Loucy (cell line): ENCODE measurements at regions not wholly inside any gene's neighbourhood (a gene's known extent, or its start where the extent isn't known, plus 50 kb on each side); places are given as distances from the start of the nearest gene placed in this dataset.

Experiments
- H2AFZ ChIP-seq: fragments of 200-600 bp; sonication (generic); 2 replicates; pipeline ENCODE4 v1.6.0; 2016; ENCODE audit warnings: antibody characterized with exemption, mild to moderate bottlenecking, low read length, moderate library complexity
- H3F3A ChIP-seq: fragments of 200-600 bp; 2 replicates; pipeline ENCODE4 v1.6.0; 2016; ENCODE audit warnings: antibody characterized with exemption, low read depth, mild to moderate bottlenecking
- H3K27me3 ChIP-seq: fragments of 200-600 bp; sonication (generic); 2 replicates; pipeline ENCODE4 v1.6.1; 2014; ENCODE audit warnings: low read length, mild to moderate bottlenecking; ENCODE audit not compliant: insufficient read depth, poor library complexity, severe bottlenecking
- H3K36me3 ChIP-seq: fragments of 200-600 bp; sonication (generic); 2 replicates; pipeline ENCODE4 v1.6.1; 2016; ENCODE audit warnings: low read length; ENCODE audit not compliant: insufficient read depth
- H3K4me1 ChIP-seq: fragments of 200-600 bp; sonication (generic); 2 replicates; pipeline ENCODE4 v1.5.1; 2014; ENCODE audit warnings: low read length, mild to moderate bottlenecking; ENCODE audit not compliant: insufficient read depth, poor library complexity, severe bottlenecking
- H3K4me2 ChIP-seq: fragments of 200-600 bp; sonication (generic); 2 replicates; pipeline ENCODE4 v1.6.0; 2014; ENCODE audit warnings: antibody characterized with exemption, low read length, low read depth, mild to moderate bottlenecking; ENCODE audit not compliant: poor library complexity, severe bottlenecking
- H3K4me3 ChIP-seq: fragments of 200-600 bp; sonication (generic); 2 replicates; pipeline ENCODE4 v1.5.1; 2014; ENCODE audit warnings: low read length, mild to moderate bottlenecking, mixed read lengths; ENCODE audit not compliant: poor library complexity, severe bottlenecking
- H3K79me2 ChIP-seq: fragments of 200-600 bp; sonication (generic); 2 replicates; pipeline ENCODE4 v1.6.1; 2014; ENCODE audit warnings: low read length; ENCODE audit not compliant: insufficient read depth
- H3K9ac ChIP-seq: fragments of 200-600 bp; sonication (generic); 2 replicates; pipeline ENCODE4 v1.6.0; 2014; ENCODE audit warnings: mild to moderate bottlenecking, low read depth, low read length, moderate library complexity; ENCODE audit not compliant: poor library complexity, severe bottlenecking
- H3K9me2 ChIP-seq: fragments of 200-600 bp; sonication (generic); replicated peaks from 2 replicates; pipeline ENCODE4 v1.6.1; 2016; ENCODE audit warnings: low read depth, low read length, mixed read lengths
- H3K9me3 ChIP-seq: fragments of 200-600 bp; sonication (generic); 2 replicates; pipeline ENCODE4 v1.6.1; 2014; ENCODE audit warnings: mild to moderate bottlenecking, antibody characterized with exemption, low read length, low read depth; ENCODE audit not compliant: insufficient read depth
- H4K20me1 ChIP-seq: fragments of 200-600 bp; sonication (generic); 2 replicates; pipeline ENCODE4 v1.6.0; 2014; ENCODE audit warnings: antibody characterized with exemption, low read length, mild to moderate bottlenecking; ENCODE audit not compliant: insufficient read depth, poor library complexity, severe bottlenecking
- CTCF ChIP-seq: fragments of 200-600 bp; sonication (generic); conservative IDR thresholded peaks from 2 replicates; pipeline ENCODE4 v1.5.1; 2014; ENCODE audit warnings: mild to moderate bottlenecking, antibody characterized with exemption, low read length
- EZH2phosphoT487 ChIP-seq: fragments of 200-600 bp; IDR thresholded peaks from 2 replicates; pipeline ENCODE4 v1.6.1; 2018; ENCODE audit warnings: antibody characterized with exemption, mild to moderate bottlenecking, moderate library complexity, borderline replicate concordance

- Histone ChIP-seq H3K4me3 (no peak overlapping the region), H3K79me2 (no peaks in the 10 kb centered on the region), H2AFZ (no peak overlapping the region), H3K27me3 (no peaks in the 10 kb centered on the region), H3K4me2 (no peak overlapping the region), H3K9me2 (no peaks in the 10 kb centered on the region), H3F3A (no peaks in the 10 kb centered on the region), H3K9ac (no peak overlapping the region), H3K9me3 (no peaks in the 10 kb centered on the region), H3K36me3 (no peaks in the 10 kb centered on the region), H4K20me1 (no peaks in the 10 kb centered on the region), H3K4me1 (no peaks in the 10 kb centered on the region)
- TF ChIP-seq CTCF (no peak), EZH2phosphoT487 (no peak)
Observed at GRCh38 chr13:103272770-103273169, 206.6 kb upstream of the SLC10A2 start.

- H2AFZ ChIP-seq = no peak overlapping the region
- H3K36me3 ChIP-seq = no peaks in the 10 kb centered on the region
- H3F3A ChIP-seq = no peaks in the 10 kb centered on the region
- no peaks in the 10 kb centered on the region for H3K27me3 ChIP-seq
- H3K9ac ChIP-seq = no peak overlapping the region
- no peaks in the 10 kb centered on the region for H3K4me1 ChIP-seq
- no peak overlapping the region for H3K4me3 ChIP-seq
- no peak for TF ChIP-seq CTCF
- TF ChIP-seq EZH2phosphoT487 = no peak
- no peaks in the 10 kb centered on the region for H3K9me2 ChIP-seq
- no peaks in the 10 kb centered on the region; the same call in 1 of the 2 replicates for H3K9me3 ChIP-seq
- H3K4me2 ChIP-seq = no peak overlapping the region
- no peaks in the 10 kb centered on the region for H4K20me1 ChIP-seq
- no peaks in the 10 kb centered on the region for H3K79me2 ChIP-seq
Observed at GRCh38 chr13:103263448-103263847, 197.2 kb upstream of the SLC10A2 start.

- no peak overlapping the region for H3K4me3 ChIP-seq
- H3K36me3 ChIP-seq = no peaks in the 10 kb centered on the region
- no peaks in the 10 kb centered on the region for H4K20me1 ChIP-seq
- TF ChIP-seq CTCF (no peak), EZH2phosphoT487 (no peak)
- H3F3A ChIP-seq = no peaks in the 10 kb centered on the region
- H3K27me3 ChIP-seq = no peaks in the 10 kb centered on the region
- H3K9me3 ChIP-seq = no peaks in the 10 kb centered on the region; the same call in 1 of the 2 replicates
- no peak overlapping the region for H2AFZ ChIP-seq
- no peaks in the 10 kb centered on the region for H3K79me2 ChIP-seq
- no peaks in the 10 kb centered on the region for H3K4me1 ChIP-seq
- H3K9ac ChIP-seq = no peak overlapping the region
- no peak overlapping the region for H3K4me2 ChIP-seq
- no peaks in the 10 kb centered on the region for H3K9me2 ChIP-seq
Observed at GRCh38 chr13:103255587-103256301, 189.5 kb upstream of the SLC10A2 start.
